NB4 (cell line): ENCODE measurements at regions not wholly inside any gene's neighbourhood (a gene's known extent, or its start where the extent isn't known, plus 50 kb on each side); places are given as distances from the start of the nearest gene placed in this dataset.

Source experiments
- MYC ChIP-seq: IDR thresholded peaks from 2 replicates; pipeline ENCODE4 v1.6.1; 2011; ENCODE audit warnings: low read depth, low read length
- POLR2A ChIP-seq: IDR thresholded peaks from 2 replicates; pipeline ENCODE4 v1.6.1; 2011; ENCODE audit warnings: mild to moderate bottlenecking; ENCODE audit not compliant: insufficient read length; ENCODE audit errors: extremely low read depth
- TF ChIP-seq, protein P1 (sequence below): IDR thresholded peaks from one replicate; pipeline ENCODE4 v1.5.1; 2012; ENCODE audit warnings: low read depth, low read length
- TF ChIP-seq, protein P2 (sequence below): IDR thresholded peaks from 2 replicates; pipeline ENCODE4 v1.6.1; 2011; ENCODE audit warnings: low read depth, low read length

DNA sequence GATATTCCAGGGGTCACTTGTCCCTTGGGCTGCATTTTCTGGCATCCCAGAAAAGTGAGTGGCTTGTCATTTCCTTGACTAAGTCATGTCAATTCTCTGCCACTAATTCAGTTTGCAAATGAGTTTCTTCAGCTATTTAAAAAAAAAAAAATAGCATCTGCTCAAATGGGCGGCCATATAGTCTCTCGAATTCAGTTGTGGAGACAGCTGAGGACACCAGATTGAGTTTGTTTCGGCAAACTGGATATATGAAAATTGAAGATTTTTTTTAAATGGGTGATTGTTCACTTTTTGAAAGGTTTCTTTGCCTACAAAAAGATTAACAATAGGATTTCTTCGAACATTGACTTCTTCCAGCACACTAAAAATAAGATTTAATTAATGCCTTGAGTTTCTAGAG lies 96.3 kb upstream of the TIAM2 start:
- TF ChIP-seq, protein P1, sequence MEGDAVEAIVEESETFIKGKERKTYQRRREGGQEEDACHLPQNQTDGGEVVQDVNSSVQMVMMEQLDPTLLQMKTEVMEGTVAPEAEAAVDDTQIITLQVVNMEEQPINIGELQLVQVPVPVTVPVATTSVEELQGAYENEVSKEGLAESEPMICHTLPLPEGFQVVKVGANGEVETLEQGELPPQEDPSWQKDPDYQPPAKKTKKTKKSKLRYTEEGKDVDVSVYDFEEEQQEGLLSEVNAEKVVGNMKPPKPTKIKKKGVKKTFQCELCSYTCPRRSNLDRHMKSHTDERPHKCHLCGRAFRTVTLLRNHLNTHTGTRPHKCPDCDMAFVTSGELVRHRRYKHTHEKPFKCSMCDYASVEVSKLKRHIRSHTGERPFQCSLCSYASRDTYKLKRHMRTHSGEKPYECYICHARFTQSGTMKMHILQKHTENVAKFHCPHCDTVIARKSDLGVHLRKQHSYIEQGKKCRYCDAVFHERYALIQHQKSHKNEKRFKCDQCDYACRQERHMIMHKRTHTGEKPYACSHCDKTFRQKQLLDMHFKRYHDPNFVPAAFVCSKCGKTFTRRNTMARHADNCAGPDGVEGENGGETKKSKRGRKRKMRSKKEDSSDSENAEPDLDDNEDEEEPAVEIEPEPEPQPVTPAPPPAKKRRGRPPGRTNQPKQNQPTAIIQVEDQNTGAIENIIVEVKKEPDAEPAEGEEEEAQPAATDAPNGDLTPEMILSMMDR = no peak
- TF ChIP-seq POLR2A (no peak), MYC (no peak)
- TF ChIP-seq, protein P2, sequence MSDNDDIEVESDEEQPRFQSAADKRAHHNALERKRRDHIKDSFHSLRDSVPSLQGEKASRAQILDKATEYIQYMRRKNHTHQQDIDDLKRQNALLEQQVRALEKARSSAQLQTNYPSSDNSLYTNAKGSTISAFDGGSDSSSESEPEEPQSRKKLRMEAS = no peak
